HCEC 1CT (cell line): ENCODE measurements at regions not wholly inside any gene's neighbourhood (a gene's known extent, or its start where the extent isn't known, plus 50 kb on each side); places are given as distances from the start of the nearest gene placed in this dataset.
"Not testable (repeated sequence)": the region's sequence is repeated elsewhere in the genome, so short reads cannot be mapped to it uniquely, and the experiment has no call there.

Experiments used
- DNase-seq: peaks from one replicate; pipeline ENCODE4 v3.0.0-alpha.2; 2017

DNA sequence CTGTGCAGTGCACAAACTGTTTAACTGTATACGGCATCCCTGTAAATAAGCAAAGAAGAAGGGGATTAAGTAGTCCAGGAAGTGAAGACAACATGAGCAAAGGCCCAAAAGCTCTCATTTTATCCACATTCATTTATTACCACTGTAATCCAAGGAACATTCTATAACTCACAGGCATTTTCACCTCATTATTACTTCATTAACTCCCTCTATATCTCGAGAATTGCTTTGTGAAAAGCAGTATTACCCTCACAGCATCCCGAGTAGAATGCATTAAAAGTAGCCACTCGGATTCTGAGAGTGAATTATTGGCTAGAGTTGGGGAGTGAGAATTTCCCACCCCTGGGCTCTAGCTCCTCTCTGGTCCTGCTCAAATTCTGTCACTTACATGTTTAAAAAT lies 51.0 kb upstream of the CHCHD3 start:
- DNase-seq = no peak

DNA sequence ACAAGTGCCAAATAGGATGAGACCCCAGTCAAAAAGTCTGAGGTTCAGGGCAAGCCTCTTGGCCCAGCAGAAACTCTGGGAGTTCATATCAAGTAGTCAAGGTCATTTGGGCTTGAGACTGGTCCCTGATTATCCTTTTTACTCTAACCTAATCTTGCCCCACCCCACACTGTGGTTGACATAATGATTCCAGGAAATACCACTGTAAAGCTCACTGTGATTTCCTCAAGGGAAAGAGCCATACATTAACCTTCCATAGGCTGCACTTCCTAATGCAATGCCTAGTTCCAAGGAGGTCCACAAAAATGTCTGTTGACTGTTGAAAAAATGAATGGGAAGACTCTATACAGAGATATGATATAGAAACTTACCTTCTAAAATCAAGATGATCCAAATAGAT lies 52.9 kb upstream of the CHCHD3 start:
- no peak for DNase-seq

DNA sequence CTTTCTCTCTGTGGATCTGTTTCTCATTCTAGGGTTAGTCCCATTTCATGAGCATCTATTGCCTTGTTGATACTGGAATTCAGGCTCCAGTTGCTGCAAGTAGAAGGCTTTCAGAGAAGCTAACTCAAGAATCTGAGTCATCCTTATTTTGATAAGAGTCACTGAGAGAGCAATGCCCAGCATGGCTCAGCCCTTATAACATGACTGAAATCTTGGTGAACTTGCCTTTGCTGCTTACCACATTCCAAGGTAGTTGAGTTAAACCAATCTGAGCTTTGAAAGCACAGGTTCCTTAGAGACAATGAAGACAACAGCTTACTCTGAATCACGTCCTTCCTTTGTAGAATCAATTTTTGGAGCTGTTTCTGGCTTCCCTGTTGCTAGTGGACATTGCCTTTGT lies 53.6 kb upstream of the CHCHD3 start:
- DNase-seq = no peak

DNA sequence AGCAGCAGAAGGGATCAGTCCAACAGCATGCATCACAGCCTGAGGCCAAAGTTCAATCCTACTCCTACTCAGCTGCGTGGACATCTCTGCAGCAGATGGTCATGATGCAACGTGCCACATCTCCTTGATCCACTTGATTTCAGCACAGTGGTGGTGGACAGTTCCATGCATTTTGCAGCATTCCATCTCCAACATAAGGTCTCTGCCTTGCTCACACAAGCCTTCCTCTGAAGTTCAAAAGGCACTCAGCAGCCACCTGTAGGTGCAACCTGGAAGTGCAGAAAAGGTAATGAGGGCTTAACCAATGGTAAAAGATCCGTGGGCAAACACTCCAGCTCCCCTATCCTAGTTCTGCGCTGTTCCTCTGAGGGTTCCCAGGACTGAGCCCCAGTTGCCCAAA lies 57.5 kb upstream of the CHCHD3 start:
- peak; percentile 41 for DNase-seq

GRCh38 chr7:133139801-133140200 lies 57.9 kb upstream of the CHCHD3 start:
- DNase-seq = no peak

- no peak for DNase-seq
Measured at GRCh38 chr7:133140994-133141595, 59.2 kb upstream of the CHCHD3 start.

DNA sequence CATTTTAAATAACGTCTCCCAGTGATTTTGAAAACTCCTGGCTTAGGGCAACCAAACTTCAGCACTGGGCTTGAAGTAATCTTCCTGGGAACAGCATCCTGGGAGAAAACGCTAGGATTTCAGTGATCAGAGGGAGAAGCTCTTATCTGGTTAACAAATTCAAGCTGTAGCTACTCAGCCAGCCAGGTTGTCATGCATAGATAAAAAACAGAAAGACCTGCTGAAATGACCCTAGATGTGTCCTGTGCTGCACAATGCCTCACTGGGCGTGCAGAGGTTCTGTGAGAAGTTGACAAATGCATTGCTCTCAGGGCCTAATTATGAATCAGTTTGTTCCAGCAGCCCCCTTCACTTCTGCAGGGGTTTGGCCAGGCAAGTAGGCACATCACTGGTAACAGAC lies 68.9 kb upstream of the CHCHD3 start:
- DNase-seq = no peak

GRCh38 chr7:133152875-133153274 lies 71.0 kb upstream of the CHCHD3 start:
- no peak for DNase-seq

- no peak for DNase-seq
Measured at GRCh38 chr7:133155146-133155545, 73.3 kb upstream of the CHCHD3 start.

- no peak for DNase-seq
Measured at GRCh38 chr7:133155642-133156041, 73.8 kb upstream of the CHCHD3 start.

DNA sequence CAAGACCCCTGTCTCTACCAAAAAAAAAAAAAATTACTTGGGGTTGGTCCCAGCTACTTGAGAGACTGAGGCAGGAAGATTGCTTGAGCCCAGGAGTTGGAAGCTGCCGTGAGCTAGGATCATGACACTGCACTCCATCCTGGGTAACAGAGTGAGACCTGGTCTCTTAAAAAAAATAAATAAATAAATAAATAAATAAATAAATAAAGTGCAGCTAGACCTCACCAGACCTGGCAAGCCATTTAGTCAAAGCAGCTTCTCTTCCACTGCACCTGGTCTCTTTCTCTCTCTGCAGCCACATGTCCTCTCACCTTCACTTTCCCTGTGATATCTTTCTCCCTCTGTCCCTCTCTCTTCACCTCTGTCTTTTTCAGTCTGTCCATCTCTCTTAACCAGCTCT lies 75.2 kb upstream of the CHCHD3 start:
- DNase-seq = no peak

GRCh38 chr7:133164498-133164897 lies 82.6 kb upstream of the CHCHD3 start:
- DNase-seq = no peak

- no peak for DNase-seq
Measured at GRCh38 chr7:133165001-133165400, 83.1 kb upstream of the CHCHD3 start.

DNA sequence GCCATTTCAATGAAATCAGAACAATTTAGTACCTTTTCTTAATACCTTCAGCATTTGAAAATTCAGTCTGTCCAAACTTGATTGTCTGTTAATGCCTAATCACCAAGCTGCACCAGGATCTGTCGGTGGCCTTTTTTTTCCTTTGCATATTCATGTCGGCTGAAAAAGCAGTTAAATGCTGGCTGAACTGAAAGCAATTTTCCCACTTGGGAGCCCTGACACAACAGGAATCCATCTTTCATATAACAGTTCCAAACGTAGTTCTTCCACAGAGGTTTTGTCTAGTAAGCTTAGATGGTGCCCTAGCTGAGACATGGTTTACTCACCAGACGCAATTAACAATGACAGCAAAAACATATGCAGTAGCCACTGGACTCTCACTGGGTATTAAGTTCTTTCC lies 83.6 kb upstream of the CHCHD3 start:
- no peak for DNase-seq

- DNase-seq = no peak
Measured at GRCh38 chr7:133167300-133167699, 85.4 kb upstream of the CHCHD3 start.

- DNase-seq = not testable (repeated sequence)
Measured at GRCh38 chr7:133169167-133169822, 83.6 kb upstream of the EXOC4 start.

DNA sequence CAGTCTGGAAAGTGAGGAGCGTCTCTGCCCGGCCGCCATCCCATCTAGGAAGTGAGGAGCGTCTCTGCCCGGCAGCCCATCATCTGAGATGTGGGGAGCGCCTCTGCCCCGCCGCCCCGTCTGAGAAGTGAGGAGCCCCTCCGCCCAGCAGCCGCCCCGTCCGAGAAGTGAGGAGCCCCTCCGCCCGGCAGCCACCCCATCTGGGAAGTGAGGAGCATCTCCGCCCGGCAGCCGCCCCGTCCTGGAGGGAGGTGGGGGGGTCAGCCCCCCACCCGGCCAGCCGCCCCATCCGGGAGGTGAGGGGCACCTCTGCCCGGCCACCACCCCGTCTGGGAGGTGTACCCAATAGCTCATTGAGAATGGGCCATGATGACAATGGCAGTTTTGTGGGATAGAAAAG lies 75.4 kb upstream of the EXOC4 start:
- DNase-seq = not testable (repeated sequence)

GRCh38 chr7:133180717-133181116 lies 72.2 kb upstream of the EXOC4 start:
- DNase-seq = no peak

DNA sequence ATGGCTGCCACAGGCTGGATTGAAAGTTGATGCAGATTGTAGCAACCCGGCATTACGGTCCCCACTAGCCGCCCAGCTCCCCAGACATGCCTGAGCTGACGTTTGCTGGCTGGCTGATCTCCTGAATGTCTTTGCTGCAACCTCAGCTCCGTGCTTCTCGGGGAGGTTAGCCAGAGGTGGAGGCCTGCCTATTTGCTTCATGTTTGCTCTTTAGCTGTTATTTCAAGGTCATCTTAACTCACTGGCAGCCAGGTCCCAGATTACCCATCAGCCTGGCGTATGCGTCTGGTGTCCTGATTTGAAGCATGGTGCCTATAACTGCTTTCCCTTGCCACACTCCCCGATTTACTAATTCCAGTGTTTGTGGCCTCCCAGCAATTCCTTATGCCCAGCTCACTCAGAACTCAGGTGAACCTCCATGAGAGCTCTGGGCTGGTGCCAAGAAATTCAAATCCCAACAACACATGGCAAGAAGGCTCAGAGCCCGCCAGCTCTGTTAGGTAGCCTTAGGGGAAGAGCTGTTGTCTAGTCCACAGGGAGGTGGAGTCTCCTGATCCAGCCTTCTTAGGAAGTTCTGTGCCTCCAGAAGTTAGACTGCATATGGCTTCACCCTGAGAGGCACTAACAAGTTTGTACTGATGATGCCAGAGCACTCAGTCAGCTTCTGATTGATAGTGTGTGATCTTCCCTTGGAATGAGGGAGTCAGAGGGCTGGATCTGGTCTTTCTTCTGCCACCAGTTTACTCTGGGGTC lies 69.7 kb upstream of the EXOC4 start:
- no peak for DNase-seq

GRCh38 chr7:133183969-133184368 lies 68.9 kb upstream of the EXOC4 start:
- DNase-seq = no peak

GRCh38 chr7:133185512-133185911 lies 67.4 kb upstream of the EXOC4 start:
- no peak for DNase-seq

- DNase-seq = no peak
Measured at GRCh38 chr7:133186060-133186459, 66.8 kb upstream of the EXOC4 start.

GRCh38 chr7:133190172-133190528 lies 62.7 kb upstream of the EXOC4 start:
- DNase-seq = no peak

DNA sequence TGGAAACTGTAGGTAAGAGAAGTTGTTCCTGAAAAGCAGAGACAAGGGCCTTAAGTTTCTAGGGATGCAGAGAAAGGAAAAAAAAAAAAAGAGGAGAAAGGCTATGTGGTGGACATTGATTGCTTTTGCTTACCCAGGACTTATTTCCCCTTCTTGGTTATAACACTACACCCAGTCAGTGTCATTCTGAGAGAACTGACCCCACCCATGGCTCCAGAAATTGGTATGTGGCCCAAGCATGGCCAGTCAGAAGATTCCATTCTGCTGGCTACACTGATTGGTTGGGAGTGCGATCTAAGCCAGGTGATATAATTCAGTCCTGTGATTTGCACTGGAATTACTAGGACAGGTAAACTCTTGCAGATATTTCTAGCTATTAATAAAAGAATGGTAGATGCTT lies 62.2 kb upstream of the EXOC4 start:
- no peak for DNase-seq

DNA sequence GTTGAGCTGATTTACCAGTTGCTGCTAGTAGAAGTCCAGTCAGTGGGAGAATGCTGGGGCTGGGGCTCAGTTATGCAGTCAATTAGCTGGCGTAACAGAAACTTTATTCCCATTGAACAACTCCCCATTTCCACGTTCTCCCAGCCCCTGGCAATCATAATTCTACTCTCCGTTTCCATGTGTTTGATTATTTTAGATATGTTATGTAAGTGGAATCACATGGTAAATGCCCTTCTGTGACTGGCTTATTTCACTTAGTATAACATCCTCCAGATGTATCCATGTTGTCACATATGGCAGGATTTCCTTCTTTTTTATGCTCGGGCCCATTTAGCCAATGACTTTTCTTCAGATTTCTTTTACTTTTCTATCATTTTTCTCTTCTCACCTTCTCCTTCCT lies 61.1 kb upstream of the EXOC4 start:
- DNase-seq = no peak
